NCI-H226 (cell line): ENCODE measurements at regions not wholly inside any gene's neighbourhood (a gene's known extent, or its start where the extent isn't known, plus 50 kb on each side); places are given as distances from the start of the nearest gene placed in this dataset.
"Not testable (repeated sequence)": the region's sequence is repeated elsewhere in the genome, so short reads cannot be mapped to it uniquely, and the experiment has no call there.

Source experiments
- DNase-seq: peaks from one replicate; pipeline ENCODE4 v3.0.0-alpha.2; 2015

DNA sequence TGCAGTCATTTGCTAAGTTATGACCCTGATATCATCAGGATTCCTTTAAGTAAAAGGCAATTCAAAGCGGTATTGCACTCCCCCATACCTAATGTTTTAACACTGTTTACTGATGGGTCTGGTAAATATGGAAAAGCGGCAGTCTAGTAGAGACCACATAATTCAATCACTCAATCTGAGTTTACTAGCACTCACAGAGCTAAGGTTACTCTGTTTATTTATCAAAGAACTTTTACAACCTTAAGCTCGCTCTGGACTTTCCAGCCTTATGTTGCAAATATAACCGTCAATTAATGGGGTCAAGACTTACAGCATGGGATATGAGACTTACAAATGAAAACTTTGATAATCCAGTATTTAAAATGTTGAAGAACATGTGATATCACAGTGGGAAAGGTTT is 124.5 kb upstream of the ZCCHC13 start:
- no peak for DNase-seq

DNA sequence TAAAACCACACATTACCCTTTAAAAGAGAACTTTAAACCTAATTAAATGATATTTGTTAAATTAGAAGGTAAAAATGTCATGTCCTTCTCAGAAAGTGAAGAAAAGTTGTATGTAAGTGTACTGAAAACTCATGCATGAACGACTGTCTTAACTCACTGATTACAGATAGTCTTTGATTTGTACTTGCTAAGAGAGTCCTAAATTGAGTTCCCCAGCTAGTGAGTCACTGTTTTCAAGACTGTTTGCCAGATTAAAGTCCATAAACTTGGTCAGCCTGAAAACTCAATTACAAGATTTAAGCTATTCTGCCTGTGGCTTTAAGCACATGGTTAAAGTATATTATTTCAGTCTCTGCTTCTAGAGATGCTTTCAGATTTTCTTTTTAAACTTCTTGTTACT is 124.9 kb upstream of the ZCCHC13 start:
- DNase-seq, result peak; percentile 1

DNA sequence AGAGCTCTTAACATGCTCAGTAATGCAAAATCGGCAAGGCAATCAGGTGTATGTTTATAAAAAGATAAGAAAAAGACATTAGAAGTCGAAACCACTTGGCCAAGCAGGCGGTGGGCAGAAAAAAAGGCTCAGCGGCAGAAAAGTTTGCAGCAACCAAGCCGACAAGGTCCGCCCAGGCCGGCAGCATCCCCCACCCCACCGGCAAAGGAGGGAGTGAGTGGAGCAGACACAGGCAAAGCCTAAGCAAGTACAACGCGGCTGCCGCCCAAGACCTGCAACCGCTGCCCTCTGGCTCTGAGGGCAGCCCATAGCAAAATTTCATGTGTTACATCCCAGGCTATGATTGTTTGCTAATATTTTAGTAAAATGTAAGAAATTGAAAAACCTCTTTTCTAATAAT is 125.4 kb upstream of the ZCCHC13 start:
- no peak for DNase-seq

DNA sequence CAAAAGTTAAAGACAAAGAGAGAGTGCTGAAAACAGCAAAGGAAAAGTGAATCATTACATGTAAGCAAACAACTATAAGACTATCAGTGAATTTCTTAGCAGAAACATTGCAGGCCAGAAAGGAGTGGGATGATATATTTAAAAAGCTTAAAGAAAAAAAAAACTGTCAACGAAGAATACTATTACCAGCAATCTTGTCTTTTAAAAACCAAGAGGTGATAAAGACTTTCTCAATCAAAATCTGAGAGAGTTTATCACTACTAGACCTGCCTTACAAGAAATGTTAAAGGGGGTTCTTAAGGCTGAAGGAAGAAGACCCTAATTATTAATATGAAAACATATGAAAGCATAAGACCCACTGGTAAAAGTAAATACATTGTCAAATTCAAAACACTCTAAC is 132.5 kb upstream of the ZCCHC13 start:
- no peak for DNase-seq

DNA sequence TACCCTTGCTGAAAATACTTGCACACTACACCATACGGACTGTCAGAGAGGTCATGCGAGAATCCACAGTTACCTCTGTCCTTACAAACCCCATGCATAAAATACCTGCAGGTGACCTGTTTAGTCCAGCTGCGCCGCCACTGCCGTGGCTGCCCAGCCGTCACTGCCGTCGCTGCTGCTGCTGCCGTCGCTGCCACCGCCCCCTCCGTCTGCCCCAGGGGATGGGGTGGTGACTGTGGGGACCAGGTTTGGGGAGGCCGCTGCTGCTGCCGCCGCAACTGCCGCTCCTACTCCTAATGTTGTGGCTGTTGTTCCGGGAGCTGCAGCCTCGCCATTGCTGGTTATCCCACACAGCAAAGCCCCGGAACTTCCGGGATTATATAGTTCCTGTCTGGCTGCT is 141.8 kb upstream of the ZCCHC13 start:
- DNase-seq, result no peak

DNA sequence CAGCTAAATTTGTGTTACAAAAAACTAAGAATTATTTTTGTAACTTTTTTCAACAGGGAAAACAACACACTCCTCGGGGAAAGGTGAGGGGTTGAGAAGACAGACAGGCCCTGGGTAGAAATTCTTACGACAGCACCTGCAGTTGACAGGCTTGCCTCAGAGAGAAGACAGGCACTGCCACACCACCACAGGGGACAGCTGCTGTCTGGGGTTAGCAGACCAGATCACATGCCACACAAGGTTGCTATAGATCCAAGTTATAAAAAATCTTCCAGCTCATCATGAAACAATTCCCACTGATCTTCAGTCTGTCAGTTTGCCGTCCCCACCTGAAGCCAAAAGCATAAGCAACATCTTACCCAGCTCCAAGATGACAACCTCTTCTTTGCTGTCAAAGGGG is 143.2 kb upstream of the ZCCHC13 start:
- no peak for DNase-seq

DNA sequence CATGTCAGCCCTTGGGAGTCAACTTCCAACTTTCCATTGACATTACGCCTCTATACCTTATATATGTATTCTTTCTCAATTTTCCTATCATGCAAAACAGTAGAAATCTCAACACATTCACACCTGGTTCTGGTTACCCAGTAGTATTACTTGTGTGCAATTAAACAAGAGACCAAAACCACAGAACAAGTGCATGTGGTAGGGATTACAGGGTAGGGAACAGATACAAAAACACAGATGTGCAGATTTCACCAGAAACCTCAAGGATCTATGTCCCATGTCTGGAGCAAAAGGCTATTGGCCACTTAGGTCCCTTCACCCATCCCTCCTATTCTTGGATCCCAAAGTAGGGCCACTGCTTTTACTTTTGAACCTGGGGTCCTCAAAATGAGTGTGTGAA is 143.6 kb upstream of the ZCCHC13 start:
- no peak for DNase-seq

DNA sequence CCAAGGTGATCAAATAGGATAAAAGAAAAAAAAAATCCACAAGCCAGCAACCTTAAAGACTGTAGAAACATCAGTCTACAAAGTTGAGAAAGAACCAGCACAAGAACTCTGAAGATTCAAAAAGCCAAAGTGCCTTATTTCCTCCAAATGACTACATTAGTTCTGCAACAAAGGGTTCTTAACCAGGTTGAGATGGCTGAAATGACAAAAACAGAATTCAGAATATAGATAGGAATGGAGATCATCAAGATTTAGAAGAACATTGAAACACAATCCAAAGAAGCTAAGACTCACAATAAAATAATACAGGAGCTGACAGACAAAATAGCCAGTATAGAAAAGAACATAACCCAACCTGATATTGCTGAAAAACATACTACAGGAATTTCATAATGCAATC is 156.5 kb upstream of the ZCCHC13 start:
- DNase-seq, result no peak

DNA sequence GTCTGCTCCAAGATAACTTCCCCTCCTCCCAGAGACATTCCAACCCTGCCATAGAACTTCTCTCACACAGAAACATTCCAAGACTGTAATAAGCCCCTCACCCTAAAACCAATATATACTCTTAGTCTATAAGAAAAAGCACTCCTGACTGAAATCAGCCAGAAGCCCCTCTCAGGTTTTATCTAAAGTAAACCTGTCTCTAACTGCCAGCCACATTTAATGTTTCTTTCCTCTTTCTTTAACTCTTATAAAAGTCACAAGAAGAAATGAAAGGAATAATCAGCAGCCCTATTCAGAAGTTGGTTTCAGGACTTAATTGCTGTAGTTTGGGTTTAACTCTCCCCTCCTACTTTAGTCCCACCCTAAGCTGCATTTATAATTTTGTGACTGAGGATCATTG is 165.0 kb upstream of the ZCCHC13 start:
- no peak for DNase-seq

DNA sequence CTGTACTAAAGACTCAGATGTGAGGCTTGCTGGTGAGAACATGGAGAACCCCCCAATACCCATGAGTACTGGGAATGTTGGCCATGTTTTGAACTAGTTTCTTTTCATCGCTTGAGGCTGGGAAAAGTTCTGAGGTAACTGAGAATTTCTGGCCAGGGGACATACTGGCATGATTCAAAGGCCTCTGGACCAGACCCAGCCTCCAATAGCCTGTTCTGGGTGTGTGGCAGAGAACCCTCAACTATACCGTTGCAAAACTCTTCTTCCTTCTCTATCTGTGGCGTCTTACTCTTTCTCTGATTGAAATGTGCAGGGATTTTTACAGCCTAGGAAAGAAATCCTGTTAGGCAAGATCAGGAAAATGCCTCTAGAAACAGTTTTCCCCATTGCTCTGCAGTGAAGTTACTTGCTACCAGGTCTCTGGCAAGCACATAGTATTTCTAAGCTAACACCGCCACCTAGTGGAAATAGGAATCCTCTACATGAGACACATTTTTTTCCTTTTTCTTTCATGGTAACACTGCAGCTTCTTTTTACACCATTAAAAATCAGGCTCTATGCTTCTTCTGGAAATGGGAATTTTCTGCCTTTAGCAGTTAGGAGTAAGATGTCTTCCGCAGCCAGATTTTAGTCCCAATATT is 170.7 kb upstream of the ZCCHC13 start:
- peak; percentile 2 for DNase-seq

DNA sequence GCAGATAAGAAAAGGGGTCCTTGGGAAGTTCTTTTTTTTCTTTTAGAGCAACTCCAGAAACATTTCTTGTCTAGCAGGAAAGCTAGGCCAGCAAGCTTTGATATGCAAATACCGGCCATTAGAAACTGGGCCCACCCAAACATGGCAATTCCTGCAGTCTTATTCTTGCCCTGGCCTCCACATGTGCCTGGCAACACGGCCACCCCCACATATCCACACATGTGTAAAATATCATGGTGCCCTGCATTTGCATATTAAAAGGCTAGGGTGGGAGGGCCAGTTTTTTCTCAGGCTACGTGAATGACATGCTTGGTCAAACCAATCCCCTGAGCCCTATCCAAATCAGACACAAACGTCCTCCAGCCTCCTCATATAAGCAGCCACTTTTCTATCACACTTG is 171.7 kb upstream of the ZCCHC13 start:
- DNase-seq, result no peak

DNA sequence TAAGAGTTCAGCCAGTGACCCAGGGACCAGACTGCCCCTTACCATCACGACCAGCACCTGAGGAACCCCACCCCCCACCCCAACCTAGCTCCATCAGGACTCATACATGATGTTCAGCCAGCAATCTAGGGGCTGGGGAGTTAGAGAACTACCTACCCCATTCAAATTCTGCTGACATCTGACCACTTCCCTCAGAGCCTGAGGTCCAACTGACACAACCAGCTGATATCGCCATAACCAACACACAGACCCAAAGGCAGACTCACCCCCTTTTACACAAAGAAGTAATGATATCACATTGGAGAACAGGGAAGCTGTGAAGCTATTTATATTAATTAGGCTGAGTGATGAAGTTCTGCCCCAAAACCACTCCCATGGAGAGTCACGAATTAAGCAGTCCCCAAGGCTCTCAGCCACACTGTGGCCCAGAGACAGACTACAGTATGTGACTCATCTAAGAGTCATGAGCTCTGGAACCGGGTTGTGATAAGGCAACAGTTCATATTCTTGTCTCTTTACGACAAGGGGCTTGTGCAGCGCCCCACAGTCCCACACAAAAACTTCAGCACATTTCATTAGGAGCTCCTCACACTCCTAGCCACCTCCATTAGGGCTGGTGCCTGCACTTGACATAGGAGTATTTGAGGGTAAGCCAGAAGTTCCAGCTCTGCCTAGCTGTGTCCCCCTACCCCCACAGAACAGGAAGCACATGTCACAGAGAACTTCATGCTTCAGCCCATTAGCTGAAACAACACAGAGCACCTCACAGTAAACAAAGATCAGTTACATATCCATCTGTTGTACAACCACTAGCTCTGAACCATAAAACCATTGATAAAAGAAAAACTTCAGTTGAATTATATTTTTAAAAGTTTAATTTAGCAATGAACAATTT is 184.7 kb upstream of the ZCCHC13 start:
- peak; percentile 4 for DNase-seq

DNA sequence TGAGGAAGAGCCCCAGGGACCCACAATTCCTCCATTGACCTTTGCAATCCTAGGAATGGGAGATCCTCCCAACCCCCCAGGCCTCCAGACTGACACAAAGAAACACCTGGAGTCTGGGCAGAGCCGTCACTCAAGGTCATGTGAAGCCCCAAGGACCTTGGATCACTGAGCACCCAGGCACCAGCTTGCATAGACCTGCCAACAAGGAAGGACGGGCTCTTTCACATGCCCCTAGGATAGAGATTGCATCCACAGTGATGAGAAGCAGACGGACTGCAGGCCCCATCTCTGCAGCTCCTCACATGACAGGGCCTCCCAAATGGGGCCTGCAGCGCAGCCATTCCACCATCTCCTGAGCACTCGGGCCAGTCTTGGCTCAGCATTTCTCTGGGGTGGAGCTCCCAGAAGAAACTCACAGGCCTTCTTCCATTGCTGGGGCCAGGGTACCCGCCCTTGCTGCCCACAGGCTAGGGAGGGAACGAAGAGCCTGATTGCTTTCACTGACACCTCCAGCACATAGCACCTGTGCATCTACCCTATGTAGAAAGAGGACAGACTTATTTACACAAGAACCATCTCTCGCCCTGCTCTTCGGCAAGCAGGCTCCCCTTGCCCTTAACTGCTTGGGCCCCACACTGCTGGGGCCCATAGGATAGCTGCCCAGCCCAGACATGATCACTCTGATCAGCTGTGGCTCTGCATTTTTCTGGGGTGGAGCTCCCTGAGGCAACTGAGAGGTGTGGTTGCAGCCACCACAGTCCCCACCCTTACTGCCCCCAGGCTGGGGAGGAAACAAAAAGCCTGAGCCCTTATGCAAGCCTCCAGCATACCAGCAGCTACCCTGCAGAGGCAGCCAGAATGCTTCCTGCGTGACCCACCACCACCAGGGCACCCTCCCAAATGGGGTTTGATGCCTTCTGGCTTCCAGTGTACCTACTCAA is 185.7 kb upstream of the ZCCHC13 start:
- DNase-seq, result peak; percentile 5

DNA sequence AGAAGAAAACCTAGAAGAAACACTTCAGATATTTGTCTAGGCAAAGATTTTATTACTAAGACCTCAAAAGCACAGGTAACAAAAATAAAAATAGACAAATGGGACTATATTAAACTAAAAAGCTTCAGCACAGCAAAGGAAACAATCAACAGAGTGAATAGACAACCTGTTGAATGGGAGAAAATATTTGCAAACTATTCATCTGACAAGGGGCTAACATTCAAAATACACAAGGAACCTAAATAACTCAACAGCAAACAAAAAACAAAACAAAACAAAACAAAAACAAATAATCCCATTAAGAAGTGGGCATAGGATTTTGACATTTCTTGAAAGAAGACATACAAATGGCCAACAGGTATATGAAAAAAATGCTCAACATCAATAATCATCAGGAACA is 192.7 kb upstream of the ZCCHC13 start:
- DNase-seq, result no peak

DNA sequence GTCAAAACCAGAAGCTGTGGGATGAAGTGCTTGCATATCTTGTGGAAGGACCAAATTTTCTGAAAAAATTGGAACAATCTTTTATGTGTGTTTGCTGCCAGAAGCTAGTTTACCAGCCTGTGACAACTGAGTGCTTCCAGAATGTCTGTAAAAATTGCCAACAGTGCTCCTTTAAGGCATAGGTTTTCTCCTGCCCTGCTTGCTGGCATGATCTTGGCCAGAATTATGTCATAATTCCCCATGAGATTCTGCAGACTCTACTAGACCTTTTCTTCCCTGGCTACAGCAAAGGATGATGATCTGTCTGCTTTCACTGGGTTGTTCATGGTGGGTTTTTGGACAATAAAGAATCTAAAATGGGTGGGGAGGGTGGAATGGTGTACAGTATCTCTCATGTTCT is 196.3 kb upstream of the ZCCHC13 start:
- no peak for DNase-seq

DNA sequence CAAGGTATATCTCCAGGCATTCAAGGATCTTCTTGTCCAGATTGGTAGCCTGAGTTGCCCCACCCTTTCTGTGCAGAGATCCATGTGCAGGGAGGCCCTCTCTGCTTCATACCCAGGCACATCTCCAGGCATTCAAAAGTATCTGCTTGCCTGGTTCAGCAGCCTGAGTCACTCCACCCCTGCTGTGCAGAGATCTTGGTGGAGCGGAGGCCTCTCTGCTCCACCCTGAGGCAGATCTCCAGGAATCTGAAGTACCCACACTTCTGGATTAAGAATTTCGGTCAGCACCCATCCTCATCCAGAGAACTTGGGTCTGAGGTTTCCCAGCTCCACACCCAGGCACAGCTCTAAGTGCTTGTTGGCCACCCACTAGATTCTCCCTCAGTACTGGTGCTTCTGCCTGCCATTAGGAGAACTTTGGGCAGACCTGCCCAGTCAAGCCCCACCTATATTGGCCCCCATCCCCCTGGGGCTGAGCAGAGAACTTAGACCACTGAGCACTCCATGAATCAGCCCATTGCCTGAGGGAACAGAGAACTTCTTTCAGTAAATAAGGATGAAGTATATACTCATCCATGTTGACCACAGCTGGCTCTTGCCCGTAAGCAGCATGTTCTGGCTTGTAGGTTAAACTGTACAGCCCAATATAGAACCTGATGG is 199.5 kb upstream of the ZCCHC13 start:
- DNase-seq, result no peak

DNA sequence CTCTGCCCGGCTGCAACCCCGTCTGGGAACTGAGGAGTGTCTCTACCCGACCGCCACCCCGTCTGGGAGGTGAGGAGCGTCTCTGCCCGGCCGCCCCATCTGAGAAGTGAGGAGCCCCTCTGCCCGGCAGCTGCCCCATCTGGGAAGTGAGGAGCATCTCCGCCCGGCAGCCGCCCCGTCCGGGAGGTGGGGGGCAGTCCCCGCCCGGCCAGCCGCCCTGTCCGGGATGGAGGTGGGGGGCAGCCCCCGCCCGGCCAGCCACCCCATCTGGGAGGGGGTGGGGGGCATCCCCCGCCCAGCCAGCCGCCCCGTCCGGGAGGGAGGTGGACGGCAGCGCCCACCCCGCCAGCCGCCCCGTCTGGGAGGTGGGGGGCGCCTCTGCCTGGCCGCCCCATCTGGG is 205.6 kb upstream of the ZCCHC13 start:
- DNase-seq, result not testable (repeated sequence)

DNA sequence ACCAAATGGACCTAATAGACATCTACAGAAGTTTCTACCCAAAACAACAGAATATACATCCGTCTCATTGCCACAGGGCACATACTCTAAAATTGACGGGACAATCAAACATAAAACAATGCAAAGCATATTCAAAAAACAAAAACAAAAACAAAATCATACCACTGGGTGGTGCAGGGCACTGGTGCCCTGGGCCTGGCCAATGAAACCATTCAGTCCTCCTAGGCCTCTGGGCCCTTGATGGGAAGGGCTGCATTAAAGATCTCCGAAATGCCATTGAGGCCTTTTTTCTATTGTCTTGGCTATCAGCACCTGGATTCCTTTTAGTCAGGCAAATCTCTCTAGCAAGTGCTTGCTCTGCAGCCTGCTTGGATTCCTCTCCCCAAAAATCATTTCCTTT is 213.9 kb upstream of the ZCCHC13 start:
- no peak for DNase-seq

DNA sequence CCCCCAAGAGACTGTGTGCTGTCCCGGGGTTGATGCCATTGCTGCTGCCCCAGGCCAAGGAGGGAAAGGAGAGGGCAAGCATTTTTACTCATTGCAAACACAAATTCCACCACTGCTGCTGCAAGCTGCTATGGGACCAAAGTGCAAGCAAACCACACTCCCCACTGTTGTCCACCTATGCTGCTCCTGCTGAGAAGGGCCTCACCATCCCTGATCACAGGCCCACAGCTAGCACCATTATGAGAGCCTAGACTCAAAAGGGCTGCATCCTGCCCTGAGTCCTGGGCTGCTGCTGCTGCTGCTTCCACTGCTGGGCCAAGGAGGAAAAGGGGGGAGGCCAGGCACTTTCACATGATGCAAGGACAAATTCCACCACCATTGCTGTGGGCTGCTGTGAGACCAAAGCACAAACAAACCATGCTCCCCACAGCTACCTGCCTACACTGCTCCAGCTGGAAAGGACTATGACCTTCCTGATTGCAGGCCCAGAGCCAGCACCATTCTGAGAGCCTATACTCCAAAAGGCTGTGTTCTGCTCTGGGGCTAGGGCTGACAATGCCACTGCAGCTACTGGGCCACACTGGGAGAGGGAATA is 218.2 kb upstream of the ZCCHC13 start:
- DNase-seq, result no peak

DNA sequence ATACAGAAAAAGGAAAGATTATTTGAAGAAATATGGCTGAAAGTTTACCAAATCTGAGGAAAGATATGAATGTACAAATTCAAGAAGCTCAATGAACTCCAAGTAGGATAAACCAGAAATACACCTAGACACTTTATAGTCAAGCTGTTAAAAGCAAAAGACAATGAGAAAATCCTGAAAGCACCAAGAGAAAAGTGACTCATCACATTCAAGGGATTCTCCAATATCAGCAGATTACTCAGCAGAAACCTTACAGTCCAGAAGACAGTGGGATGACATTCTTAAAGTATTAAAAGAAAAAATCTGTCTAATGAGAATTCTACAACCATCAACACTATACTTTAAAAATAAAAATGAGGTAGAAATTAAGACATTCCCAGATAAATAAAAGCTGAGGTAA is 223.8 kb upstream of the ZCCHC13 start:
- DNase-seq, result no peak

DNA sequence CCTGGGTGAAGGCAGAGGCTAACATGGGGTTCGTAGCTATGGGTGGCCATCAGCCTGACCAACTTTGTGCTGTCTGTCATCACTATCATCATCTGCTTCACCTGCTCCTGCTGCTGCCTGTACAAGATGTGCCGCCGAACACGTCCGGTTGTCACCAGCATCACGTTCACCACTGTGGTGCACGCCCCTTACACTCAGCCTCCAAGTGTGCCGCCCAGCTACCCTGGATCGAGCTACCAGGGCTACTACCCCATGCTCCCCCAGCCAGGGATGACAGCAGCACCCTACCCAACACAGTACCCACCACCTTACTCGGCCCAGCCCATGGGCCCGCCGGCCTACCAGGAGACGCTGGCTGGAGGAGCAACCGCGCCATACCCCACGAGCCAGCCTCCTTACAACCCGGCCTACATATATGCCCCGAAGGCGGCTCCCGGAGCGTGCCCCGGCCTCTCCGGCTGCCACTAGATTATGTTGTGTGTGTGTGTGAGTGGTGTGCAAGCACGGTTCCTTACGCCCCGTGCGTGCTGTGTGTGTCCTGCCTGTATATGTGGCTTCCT is 213.4 kb upstream of the XIST start:
- no peak for DNase-seq
